Caki2 (cell line): ENCODE measurements at regions not wholly inside any gene's neighbourhood (a gene's known extent, or its start where the extent isn't known, plus 50 kb on each side); places are given as distances from the start of the nearest gene placed in this dataset.

Experiments
- DNase-seq: peaks from one replicate; pipeline ENCODE4 v3.0.0-alpha.2; 2015; ENCODE audit warnings: low read depth
- in situ Hi-C: cut with HindIII; loops from 2 replicates; pipeline ENCODE4 v1.10.0; 2016; ENCODE audit warnings: low sequenced_read_pairs, low pct_unique_long_range_greater_than_20kb, mixed read lengths

DNA sequence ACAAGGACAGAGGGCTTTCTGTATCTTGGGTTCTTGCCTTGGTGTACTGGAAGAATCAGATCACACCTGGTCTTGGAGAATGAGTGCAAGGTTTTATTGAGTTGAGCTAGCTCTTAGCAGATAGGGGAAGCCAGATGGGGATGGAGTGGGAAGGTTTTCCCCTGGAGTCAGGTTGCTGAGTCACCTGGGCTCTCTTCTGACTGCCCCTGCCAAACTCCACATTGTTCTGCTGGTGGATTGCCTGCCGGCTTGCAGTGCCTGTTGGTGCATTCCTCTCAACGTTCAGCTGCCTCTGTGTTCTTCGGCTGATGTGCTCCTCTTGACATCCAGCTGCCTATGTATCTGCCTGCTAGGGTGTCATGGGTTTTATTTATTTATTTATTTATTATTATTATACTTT lies 1431.1 kb downstream of the CDH8 start:
- DNase-seq, result no peak

DNA sequence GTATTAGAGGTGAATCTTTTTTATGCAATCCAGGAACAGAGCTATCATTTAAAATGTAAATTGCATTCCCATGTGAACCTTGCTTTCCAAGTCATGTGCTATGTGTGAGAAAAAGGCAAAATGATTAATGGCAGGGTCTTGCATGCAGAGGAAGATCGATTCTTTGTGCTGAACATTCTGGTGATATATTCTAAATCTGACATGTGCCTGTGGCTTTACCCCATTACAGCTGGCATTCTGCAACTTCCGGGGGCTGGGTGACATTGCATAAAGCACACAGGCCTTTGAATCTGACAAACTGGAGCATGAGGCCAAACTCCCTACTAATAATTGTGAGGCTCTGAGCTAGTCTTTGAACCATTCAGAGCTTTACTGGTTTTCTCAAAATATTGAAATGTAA lies 1449.7 kb downstream of the CDH8 start:
- in situ Hi-C loops, result no loop called here
- DNase-seq, result no peak

More for the DNA sequence above, 1431.1 kb downstream of the CDH8 start:
- in situ Hi-C loops, result no loop called here

DNA sequence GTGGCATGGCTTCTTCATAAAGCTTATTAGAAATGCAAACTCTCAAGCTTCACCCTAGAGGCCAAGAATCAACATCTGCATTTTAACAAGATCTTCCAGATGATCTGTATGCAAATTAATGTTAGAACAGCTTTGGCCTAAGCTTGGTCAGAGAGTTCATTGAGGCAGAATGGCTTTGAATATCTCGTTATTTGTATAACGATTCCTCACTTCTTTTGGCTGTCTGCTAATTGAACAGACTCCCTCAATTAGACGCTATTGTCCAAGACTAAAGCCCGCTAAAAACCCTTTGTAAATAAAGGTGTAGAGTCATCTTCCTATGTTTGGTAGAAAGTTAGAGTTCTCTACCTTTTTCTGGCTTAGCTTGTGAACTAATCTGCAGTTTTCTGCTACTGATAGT lies 1453.7 kb downstream of the CDH8 start:
- DNase-seq, result no peak
- in situ Hi-C loops, result no loop called here

DNA sequence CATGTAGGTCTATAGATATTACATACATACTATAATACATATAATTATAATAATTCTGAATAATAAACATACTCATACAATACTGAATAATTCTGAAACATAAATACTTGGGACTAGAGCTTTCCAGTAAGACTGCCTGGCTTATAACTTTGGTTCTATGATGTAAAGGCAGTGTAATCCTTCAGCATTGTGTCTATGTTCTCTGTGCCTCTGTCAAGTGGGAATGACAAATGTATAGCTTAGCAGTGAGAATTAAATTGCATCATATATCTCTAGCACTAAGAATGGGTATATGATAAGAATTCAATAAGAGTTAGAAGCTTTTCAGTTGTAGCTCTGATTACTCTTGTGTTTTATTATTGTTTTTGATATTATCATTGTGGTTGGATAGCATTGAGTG lies 1469.3 kb downstream of the CDH8 start:
- DNase-seq, result no peak
- in situ Hi-C loops, result no loop called here

DNA sequence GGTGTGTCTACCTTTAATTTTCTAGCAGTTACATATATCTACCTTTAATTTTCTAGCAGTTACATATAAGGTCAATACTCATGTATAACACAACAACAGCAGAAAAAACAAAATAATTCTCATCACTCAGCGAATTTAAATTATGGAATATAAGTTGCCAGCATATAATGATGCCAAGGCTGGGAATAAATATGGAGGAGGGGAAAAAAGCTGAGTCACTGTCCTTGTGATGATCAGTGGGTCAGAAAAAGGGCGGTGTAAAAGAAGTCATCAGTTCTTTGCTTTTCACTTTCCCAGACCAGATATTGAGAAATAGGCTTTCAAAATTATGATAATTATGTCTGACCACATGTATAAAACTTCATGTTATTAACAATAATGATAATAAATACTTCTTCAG lies 1471.7 kb downstream of the CDH8 start:
- in situ Hi-C loops, result no loop called here
- no peak for DNase-seq

DNA sequence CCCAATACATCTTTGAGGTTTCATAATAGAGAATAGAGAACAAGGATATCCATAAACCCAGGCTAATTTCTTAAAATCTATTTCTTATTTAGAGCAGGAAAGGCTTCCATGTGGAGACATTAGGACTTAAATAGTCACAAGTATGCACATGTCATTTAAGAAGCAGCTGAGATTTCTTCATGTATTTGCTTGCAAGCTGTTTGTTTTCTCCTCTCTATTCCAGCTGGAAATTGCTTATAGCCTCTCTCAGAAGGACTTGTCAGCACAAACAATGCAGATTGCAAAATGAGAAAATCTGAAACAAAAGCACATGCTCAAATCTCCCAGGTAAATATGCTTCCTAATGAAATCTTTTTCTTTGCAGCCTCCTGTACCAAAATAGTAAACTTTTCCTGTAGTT lies 1473.1 kb downstream of the CDH8 start:
- in situ Hi-C loops, result no loop called here
- DNase-seq, result no peak

DNA sequence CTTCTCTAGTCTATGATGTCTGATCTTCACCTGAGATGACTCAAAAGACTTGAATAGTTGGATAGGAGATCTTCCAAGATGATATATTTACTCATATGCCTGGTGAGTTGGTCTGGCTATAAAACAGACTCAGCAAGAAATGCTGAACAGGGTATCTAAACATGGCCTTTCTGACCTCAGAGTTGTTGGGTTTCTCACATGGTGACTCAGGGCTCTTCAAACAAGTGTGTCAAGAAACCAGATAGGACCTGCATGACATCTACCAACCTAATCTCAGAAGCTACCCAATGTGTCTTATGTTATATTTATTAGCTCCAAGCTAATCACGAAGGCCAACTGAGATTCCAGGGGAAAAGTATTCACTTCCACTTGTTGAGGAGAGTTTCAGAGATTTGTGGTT lies 1477.3 kb downstream of the CDH8 start:
- no peak for DNase-seq
- in situ Hi-C loops, result no loop called here

DNA sequence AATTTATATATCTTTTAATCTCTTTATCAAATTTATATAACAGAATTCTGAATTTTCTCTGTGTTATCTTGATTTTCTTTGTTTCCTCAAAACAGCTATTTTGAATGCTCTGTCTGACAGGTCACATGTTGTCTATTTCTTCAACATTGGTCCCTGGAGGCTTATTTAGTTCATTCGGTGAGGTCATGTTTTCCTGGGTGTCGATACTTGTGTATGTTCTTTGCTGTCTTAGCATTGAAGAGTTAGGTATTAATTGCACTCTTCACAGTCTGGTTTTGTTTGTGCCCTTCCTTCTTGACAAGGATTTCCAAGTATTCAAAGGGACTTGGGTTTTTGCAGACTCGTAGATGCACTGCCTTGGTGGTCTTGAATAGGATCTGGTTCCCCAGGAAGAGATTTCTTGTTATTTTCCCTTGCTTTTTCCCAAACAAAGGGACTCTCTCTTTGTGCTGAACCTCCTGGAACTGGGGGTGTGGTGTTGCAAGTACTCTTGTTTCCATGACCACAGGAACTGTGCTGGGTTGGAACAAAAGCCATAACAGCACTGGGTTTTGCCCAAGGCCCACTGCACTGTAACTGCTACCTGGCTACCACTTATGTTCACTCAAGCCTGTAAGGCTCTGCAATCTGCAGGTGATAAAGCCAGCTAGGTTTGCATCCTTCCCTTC lies 1483.0 kb downstream of the CDH8 start:
- no peak for DNase-seq
- in situ Hi-C loops, result no loop called here

DNA sequence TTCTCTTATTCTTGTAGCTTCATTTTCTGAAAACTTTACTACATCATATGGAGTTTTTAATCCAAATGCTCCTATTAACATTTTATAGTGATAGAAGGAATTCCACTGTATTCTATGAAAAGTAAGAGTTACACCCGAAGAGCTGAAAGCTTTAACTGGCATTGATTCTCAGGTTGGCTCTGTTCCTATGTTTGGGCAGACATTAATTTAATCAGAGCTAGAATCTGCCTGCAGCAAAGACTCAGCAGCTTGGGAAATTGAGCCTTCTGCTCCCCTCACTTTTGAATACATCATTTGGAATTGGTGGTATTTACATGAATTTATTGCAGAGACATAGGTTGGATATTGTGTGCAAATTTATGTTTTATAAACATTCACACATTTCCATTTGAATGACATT lies 1494.7 kb downstream of the CDH8 start:
- in situ Hi-C loops, result no loop called here
- DNase-seq, result no peak

DNA sequence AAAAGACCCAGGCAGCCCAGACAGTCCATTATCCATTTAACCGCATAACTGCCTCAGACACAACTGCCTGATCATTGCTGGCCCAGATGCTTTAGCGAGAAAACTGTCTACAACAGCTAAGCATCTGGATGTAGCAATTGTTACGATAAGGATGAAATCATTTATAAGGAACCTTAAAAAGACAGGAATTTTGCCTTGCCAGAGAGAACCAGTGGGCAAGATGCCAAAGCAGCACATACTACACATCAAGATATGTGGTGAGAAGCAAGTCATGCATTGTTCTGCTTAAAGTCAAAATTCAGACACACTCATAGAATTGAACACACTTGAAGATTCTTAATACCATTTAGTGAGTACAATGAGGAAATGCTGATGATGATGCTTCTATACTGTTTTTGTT lies 1525.3 kb downstream of the CDH8 start:
- in situ Hi-C loops, result no loop called here
- no peak for DNase-seq

DNA sequence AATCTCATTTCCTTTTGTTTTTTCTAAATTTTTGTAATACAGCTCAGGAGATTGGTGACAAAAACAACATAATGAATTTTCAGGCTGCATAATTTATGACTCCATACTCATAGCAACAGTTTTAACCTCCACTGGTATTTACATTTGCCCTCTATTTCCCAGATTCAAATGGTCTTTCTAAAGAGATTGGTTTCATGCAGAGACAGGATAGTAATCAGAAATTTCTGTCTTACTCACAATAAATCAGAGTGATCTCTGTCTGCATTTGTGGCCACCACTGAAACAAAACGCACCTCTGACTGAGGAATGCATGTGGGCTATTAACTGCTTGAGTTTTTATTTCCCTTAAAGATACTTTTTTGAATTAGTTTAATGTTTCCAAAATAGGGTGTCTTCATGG lies 1526.0 kb downstream of the CDH8 start:
- in situ Hi-C loops, result no loop called here
- no peak for DNase-seq

DNA sequence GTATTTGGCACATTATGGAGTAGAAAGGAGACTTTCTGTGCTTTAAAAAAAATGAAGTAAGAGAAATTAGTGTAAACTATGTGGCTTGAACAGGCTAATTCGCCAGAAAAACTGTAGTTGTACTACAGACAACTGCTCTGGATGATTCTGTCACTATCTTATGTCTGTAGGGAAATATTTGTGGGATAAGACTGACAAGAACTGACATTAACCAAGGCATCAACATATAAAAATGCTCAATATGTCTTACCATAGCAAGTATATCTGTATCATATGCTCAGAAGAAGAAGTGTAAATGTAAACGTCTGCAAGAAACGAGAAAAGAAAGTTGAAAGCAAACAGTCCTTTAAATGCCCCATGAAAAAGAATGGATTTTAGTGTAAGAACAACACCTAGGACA lies 1545.0 kb downstream of the CDH8 start:
- DNase-seq, result no peak
- in situ Hi-C loops, result no loop called here

DNA sequence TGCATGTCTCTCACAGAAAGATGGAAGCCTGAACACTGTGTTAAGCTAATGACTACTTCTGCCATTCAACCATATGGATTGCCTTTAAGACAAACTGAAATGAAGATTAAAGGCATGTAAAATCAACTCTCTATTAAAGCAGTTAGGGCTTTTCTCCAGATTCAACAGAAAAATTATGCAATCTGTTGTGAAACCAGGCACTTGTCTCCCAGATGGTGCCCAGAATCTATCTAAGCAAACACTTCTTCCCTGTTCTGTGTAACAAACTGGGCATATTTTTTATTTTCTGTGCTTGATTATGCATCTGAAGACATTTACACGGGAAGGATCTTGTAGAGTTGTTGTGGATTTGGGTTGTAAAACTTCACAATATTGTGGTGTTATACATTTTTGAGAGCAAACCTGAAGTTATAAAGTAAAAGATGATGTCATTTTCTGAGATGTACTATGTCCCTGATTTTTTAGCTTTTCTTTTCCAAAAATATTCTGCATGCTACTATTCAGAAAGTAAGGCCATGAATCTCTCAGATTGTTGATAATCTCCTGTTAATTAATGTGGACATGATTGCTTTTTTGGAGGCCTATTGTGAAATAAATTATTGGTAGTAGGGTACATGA lies 1550.3 kb downstream of the CDH8 start:
- in situ Hi-C loops, result no loop called here
- DNase-seq, result no peak

DNA sequence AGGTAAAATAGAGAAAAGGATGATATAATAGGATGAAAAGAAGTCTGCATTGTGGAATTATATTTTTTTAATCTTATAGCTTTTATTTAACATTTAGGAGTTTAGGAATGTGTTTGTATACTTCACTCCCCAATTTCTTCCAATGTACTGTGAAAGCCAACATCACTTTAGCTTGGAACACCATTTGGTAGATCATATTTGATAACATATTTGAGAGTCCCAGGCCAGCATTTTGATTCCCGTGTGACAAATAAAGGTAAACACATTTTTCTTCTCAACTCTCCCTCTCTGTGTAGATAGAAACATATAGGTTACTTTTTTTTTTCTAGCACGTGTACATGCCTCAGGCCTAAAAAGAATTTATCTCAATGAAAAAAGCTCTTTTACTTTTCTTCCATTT lies 1551.3 kb downstream of the CDH8 start:
- in situ Hi-C loops, result no loop called here
- DNase-seq, result no peak

DNA sequence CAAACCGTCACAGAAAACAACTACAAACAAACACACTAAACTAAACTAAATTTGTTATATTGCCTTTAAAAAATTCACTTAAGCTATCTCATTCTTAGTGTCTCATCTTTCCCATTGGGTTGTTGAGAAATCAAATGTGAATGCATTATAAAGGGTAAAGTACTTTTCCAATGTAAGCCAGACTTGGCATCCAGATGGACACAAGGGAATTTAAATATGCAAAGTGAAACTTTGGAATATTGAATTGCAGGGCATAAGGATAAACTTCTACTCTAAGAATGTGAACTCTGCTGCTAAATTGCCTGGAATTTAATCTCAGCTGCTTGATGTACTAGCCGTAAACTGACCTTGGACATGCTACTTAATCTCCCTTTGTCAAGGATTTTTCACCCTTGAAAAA lies 1554.6 kb downstream of the CDH8 start:
- DNase-seq, result no peak
- in situ Hi-C loops, result no loop called here

DNA sequence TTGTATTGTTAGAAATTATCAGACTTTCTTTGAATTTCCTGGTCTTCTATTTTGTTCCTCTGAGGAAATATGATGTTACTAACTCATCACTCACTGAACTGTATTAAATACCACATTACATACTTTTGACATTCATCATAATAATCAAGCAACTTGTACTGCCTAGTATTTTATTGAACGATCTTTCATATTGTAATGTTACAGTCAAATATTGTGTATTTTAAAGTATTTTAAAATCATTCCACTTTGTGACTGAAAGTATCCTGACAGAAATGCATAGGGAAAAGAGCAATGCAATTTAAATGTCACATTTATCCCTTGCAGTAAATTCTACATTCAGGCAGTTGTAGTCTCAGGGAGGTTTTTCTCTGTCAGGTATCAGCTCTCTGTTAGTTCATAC lies 1557.4 kb downstream of the CDH8 start:
- no peak for DNase-seq
- in situ Hi-C loops, result no loop called here

DNA sequence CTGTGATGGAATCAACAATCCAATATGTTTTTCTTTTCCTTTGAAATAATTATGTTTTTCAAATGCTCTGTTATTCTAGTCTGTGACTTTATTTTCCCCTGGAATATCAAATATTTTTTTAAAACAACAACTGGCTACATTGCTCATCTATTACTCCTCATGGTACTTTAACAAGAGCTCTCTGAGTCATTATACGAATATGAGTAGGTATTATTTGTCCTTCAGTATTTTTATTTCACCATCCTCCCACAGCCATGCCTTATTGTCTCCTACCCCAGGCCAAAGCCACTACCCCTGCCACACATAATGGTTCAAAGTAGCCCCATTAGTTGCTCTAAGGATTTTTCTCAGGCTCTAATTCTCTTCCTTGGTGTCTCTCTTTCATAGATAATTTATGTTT lies 1572.3 kb downstream of the CDH8 start:
- in situ Hi-C loops, result no loop called here
- DNase-seq, result no peak

DNA sequence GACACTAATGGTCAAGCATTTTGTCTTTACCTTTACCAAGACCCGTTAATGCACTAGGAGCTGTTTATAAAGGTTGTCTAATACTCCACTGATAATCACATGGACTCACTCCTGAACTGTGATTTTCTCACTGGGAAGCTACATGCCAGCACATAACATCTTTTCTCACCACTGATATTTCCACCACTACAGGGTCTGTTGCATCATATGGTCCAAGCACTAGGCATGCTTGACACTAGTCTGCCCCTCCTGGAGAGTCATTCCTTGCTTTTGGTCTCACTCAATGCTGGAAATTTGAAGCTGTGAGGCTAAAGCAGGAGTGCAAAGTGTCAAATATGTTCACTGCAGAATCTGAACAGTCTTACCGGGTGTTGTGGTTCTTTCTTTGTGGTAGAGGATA lies 1576.8 kb downstream of the CDH8 start:
- no peak for DNase-seq
- in situ Hi-C loops, result no loop called here

DNA sequence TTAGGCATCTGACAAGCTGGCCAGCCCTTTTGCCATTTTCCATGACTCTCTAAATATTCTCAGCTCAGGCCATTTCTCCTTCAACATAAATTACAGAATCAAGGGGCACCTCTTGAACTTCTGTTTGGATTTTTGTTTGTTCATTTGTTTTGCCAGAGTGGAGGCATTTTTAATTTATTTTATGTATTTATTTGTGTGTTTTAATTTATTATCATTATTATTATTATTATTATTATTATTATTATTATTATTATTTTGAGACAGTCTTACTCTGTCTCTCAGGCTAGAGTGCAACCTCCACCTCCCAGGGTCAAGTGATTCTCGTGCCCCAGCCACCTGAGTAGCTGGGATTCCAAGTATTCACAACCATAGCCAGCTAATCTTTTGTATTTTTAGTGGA lies 1578.0 kb downstream of the CDH8 start:
- in situ Hi-C loops, result no loop called here
- no peak for DNase-seq

DNA sequence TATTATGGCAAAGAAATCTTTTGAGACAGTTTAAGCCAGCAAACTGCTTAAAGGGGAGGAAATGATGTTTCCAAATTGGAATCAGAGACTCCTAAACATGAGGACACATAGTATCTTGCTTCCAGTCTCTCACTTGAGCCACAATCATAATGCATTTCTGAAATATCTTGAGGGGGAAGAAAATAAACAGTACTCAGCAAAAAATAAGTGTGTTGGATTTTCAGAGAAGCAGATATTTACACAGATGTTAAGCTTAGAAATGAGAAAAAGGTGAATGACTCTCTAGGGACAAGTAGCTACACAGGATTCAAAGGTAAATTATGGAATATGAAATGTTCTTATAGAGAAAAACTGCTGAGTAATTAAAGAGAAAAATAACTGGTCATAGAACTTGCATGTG lies 1583.6 kb downstream of the CDH8 start:
- no peak for DNase-seq
- in situ Hi-C loops, result no loop called here
